GM12875 (cell line): ENCODE measurements at regions not wholly inside any gene's neighbourhood (a gene's known extent, or its start where the extent isn't known, plus 50 kb on each side); places are given as distances from the start of the nearest gene placed in this dataset.

ENCODE experiments used
- H3K4me3 ChIP-seq: one replicate; pipeline ENCODE4 v1.5.1; 2011; ENCODE audit warnings: low read depth, low read length, control low read depth
- CTCF ChIP-seq: IDR thresholded peaks from 2 replicates; pipeline ENCODE4 v1.5.1; 2011; ENCODE audit warnings: low read depth, mild to moderate bottlenecking, control low read depth, inconsistent platforms, low read length, moderate library complexity, borderline replicate concordance; ENCODE audit not compliant: insufficient read depth

GRCh38 chr18:61714421-61714820, 178.4 kb downstream of the RNF152 start:
- no peak overlapping the region for H3K4me3 ChIP-seq
- TF ChIP-seq CTCF = no peak

- no peak for TF ChIP-seq CTCF
- no peak overlapping the region for H3K4me3 ChIP-seq
Measured at GRCh38 chr18:61713502-61713901, 179.3 kb downstream of the RNF152 start.

DNA sequence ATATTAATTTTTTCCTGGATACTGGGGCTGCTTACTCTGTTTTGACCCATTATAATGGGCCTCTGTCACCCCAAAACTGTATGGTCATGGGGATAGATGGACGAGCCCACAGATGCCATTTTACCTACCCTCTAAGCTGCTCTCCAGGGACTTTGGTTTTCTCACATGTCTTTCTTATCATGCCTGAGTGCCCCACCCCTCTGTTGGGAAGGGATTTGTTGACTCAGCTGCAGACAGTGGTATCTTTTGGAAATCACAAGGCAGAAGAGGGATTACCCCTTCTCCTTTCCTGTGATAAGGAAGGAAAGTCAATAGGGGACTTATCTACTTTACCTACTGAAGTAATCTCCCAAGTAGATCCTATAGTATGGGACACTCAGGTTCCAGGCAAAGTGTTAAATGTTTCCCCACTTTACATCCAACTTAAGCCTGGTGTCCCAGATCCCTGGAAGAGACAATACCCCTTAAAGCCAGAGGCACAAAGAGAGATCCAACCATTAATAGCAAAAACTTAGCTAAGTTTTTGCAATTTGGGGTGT, 182.7 kb downstream of the RNF152 start:
- TF ChIP-seq CTCF = no peak
- H3K4me3 ChIP-seq = no peak overlapping the region

DNA sequence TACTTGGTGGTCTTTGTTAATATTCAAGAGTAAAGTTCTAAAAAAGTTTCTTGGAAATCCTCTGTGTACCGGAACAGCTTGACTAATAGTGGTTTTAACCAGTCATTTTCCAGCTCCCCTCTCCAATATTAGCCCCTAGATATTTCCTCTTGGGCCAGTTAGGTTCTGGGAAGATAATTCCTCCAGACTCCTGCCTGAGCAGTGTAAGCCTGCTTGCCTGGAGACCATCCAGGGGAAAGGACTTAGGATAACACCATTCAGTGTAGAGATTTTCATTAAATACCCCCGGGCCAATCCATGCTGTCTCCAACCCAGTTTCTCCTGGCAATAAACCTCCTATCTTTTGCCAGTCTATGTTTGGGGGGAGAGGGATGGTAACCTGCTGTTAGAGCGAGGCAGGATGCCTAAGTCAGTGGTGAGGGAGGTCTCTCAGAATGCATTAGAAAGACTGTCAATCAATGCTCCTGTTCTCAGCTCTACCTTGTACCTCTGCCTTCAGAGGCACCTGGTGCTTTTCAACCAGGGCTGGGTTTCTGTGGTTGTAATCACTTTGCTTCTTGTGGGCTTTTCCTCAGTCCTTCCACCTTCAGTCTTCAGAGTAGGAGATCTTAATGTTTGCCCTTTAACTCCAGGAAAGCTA, 186.4 kb downstream of the RNF152 start:
- TF ChIP-seq CTCF = no peak
- no peak overlapping the region for H3K4me3 ChIP-seq

DNA sequence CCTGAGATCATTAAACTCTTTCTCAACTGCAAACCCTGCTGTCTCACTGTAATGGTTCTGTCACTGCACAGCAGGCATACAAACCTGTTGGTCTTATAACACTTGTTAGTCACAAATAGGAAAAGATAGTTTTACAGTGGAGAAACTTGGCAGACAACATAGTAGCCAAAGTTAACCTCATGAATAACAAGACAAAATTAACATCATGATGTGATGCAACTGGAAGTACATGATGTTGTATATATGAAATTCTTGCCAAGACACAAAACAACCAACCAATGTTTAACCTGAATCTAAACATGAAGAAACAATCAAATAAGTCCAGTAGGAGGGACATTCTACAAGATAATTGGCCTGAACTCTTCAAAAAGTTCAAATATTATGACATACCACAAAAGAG, 189.3 kb downstream of the RNF152 start:
- no peak overlapping the region for H3K4me3 ChIP-seq
- no peak for TF ChIP-seq CTCF

- no peak for TF ChIP-seq CTCF
- H3K4me3 ChIP-seq = no peak overlapping the region
Measured at GRCh38 chr18:61702007-61702406, 190.8 kb downstream of the RNF152 start.

DNA sequence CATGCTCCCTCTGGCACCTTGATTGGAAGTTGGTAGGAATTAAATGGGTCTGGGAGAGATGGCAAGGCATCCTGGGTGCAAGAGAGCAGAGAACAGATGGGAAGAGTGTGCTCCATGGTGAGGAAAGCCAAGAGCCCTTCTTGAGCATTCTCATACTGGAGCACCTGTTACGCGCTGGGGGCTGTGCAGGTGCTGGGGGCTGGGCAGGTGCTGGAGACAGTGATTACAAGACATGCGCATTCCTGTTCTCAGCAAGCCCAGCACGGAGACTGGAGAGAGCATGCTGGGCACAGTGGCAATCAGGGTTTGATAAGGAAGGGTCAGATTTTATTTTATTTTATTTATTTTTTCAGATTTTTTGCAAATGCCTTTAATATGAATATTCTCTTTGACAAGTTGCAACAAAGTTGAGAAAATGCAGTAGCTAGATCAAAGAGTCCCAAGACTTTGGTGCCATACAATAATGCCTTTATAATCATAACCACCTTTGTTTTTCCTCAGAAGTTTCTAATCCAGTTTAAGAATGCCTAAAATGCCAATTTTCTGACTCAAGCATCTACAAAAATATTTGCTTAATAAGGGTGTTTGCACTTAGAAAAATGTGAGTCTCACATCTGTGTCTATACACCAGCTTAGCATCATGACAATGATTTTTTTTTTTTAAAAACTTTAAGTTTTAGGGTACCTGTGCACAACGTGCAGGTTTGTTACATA, 193.3 kb downstream of the RNF152 start:
- no peak overlapping the region for H3K4me3 ChIP-seq
- no peak for TF ChIP-seq CTCF
